Astrocyte of the cerebellum (primary cell): ENCODE measurements at regions not wholly inside any gene's neighbourhood (a gene's known extent, or its start where the extent isn't known, plus 50 kb on each side); places are given as distances from the start of the nearest gene placed in this dataset.

Experiments
- DNase-seq: peaks from one replicate; pipeline ENCODE4 v3.0.0-alpha.2; 2011; ENCODE audit warnings: low read depth
- H3K4me3 ChIP-seq: 2 replicates; pipeline ENCODE4 v1.5.1; 2011; ENCODE audit warnings: mild to moderate bottlenecking, low read depth, low read length, moderate library complexity
- CTCF ChIP-seq: IDR thresholded peaks from 2 replicates; pipeline ENCODE4 v1.5.1; 2012; ENCODE audit warnings: low read length, low read depth, moderate library complexity, mild to moderate bottlenecking; ENCODE audit errors: missing control alignments
- in situ Hi-C: cut with HindIII; loops from 2 replicates; pipeline ENCODE4 v1.10.0; 2017; ENCODE audit warnings: low sequenced_read_pairs

GRCh38 chr6:147895272-147895671 lies 386.8 kb downstream of the SAMD5 start:
- no peak for TF ChIP-seq CTCF
- in situ Hi-C loops = no loop called here
- no peak overlapping the region for H3K4me3 ChIP-seq
- DNase-seq = no peak

GRCh38 chr6:147900247-147900830 lies 391.8 kb downstream of the SAMD5 start:
- H3K4me3 ChIP-seq = no peak overlapping the region
- no peak for DNase-seq
- TF ChIP-seq CTCF = no peak
- in situ Hi-C loops = no loop called here

- no peak overlapping the region for H3K4me3 ChIP-seq
- no peak for DNase-seq
- in situ Hi-C loops = no loop called here
- no peak for TF ChIP-seq CTCF
Observed at GRCh38 chr6:147903321-147903720, 394.8 kb downstream of the SAMD5 start.

DNA sequence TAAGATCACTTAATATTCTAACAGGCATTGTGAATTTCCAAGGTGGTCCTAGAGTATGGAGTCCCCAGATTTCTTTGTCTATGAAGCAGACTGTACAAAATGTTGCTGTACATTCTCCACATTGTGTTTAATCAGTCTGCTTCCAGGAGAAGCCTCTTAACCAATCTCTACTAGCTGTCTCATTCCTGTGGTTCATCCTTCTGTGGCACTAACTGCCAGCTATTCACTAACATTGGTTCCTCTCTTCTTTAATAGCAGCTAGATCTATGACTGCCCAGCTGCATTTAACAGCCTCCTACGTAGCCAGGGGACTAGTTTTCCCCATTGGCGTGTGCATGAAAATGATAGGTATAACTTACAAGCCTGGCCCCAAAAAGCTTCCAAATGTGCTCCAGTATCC lies 395.4 kb downstream of the SAMD5 start:
- no peak for TF ChIP-seq CTCF
- no peak overlapping the region for H3K4me3 ChIP-seq
- no peak for DNase-seq
- in situ Hi-C loops = no loop called here

DNA sequence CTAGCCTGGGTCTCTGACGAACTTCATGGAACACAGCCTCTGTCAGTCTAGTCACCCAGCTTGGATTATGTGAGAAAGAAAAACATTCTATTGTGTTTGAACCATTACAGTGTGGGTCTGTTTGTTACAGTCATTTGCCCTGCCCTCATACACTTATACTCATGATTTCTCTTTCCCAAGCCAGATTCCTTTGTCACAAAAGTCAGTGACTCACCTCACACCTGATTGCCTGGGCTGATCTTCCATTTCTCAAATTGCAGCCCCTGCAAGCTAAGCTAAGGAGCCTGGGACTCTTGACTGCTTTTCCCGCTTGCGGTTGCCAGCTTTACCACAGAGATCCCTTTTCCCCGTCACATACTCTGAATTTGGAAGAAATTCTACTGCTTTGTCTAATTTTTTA lies 395.9 kb downstream of the SAMD5 start:
- no peak for DNase-seq
- TF ChIP-seq CTCF = no peak
- H3K4me3 ChIP-seq = no peak overlapping the region
- in situ Hi-C loops = no loop called here

- no peak for DNase-seq
- in situ Hi-C loops = no loop called here
- TF ChIP-seq CTCF = no peak
- H3K4me3 ChIP-seq = no peak overlapping the region
Observed at GRCh38 chr6:147905711-147906110, 397.2 kb downstream of the SAMD5 start.

- TF ChIP-seq CTCF = no peak
- no peak for DNase-seq
- in situ Hi-C loops = no loop called here
- H3K4me3 ChIP-seq = no peak overlapping the region
Observed at GRCh38 chr6:147906361-147906760, 397.9 kb downstream of the SAMD5 start.
